Daoy (cell line): ENCODE measurements at regions not wholly inside any gene's neighbourhood (a gene's known extent, or its start where the extent isn't known, plus 50 kb on each side); places are given as distances from the start of the nearest gene placed in this dataset.
"Not testable (repeated sequence)": the region's sequence is repeated elsewhere in the genome, so short reads cannot be mapped to it uniquely, and the experiment has no call there.

Experiments used
- DNase-seq: peaks from one replicate; pipeline ENCODE4 v3.0.0-alpha.2; 2015; ENCODE audit warnings: low read depth

DNA sequence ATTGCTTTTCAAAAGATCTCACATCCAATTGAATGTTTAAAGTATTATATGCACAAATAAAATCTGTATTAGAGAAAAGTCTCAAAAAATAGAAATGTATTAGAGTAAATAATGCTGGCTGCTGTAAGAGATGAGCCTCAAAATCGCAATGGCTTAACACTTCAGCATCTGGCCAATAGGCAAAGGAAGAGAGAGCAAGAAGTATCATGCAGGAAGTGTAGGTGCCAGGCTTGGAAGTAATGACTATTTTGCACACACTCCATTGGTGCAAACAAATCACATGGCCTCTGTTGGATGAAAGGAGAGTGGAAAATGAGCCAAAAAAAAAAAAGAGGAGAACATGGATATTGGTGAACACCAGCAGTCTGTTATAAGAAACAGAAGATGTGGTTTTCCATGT is 193.0 kb upstream of the E2F8 start:
- no peak for DNase-seq

DNA sequence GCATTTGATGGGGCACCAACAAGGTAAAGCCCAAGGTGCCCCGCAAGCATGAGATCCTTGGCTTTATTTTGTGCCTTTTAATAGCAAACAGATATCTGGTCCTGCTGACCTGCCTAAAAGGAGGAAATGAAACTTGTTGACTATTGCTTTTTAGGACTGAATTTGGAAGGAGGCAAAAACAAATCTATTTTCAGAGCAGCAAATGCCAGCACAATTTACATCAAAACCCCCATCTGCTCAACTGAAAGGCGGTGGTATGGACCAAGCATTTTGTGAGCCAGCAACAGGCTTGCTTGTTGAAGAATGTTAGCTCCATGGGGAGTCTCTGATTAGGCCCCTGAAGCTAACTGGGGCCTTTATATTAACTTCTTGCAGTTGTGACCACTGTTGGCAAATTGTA is 192.6 kb upstream of the E2F8 start:
- DNase-seq = no peak

- DNase-seq = peak; percentile 83
These were observed 191.8 kb upstream of the E2F8 start for GRCh38 chr11:19432370-19433061.

DNA sequence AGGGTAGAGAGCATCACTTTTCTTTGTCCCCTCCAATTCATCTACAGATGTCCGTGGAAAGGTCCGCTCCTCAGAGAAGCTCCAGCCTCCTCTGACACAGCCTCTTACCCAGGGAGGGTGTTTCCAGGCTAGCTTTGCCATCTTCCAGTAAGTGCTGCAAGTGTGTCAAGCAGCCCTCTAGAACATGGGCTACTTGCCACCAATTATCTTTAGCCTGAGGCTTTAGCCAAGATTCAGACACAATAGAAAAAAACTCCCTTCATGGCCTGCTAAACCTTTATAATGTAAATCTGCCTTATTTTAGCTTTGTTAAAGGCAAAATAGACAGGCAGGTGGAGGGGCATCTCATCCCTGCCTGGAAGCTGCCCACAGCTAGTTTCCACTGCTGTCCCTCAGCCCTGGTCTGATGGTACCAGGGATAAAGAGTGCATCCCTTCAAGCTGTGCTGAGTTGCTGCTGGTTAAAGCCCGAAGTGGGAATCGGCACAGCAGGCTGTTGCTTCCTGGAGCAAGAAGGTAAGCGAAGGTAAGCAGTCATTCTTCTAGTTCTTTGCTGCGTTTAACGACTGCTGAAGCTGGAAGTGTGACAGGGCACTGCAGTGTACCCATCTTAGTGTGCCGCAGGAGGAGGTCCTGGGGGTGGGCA is 190.1 kb upstream of the E2F8 start:
- DNase-seq = no peak

GRCh38 chr11:19430346-19430745 is 189.6 kb upstream of the E2F8 start:
- no peak for DNase-seq

DNA sequence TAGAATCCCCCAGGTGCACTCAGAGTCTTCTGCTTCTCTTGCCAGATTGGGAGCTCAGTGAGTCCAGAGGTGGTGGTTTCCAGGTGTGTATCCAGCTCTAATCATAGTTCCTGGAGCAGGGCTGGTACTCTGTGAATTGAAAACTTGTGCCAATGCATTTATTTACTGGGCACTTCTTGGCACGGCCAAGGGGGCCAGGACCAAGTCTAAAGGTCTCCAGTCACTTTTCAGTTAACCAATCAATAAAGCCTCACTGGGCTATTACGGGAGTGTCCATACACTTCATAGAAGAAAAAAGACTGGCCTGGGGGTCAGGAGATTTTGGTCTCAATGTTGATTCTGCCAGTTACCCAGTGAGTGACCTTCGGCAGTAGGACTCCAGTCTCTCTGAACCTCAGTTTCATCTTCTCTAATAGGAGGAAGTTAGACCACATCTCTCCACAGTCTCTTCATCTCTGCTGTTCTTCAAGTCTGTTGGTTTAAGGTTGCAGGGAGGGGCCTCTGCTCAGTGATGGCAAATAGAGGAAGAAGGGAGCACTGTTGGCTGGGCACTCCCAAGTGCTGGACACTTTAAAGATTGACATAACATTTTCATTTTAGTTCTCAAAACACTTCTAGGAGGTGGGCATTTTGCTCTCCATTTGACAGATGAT is 188.5 kb upstream of the E2F8 start:
- DNase-seq = no peak

DNA sequence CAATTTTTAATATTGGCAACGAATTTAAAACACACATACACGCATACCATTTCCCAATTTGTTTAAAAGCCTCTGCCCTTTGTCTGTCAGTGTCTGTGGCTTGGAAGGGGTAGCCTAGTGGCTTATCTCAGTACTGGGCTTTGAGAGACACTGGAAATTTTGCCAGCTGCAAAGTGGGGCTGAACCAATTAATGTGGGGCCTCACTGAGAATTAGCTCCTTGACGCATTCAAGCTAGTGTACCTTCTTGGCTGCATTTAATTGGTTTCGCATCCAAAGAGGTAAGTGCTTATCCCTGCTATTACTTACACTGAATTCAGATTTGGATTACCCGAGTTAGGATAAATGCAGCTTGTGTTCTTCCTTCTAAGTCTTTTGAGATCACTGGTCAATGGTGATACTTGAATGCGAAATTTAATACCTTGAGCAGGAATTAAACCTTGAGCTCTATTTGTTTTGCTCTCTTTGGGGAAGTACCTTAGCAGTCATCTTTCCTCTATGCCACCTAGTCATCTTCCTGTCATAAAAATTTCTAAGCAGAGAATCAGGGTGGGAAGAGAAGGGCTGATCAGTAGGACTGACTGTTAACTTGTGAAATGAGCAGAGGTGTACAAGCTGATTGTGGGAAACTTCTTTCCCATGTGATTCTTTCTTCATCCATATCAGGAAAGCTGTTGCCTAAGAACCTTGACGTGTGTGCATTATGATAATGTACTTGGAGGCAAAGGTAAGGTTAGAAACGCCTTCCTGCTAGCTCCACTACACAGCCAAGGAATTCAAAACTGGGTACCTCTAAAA is 187.7 kb upstream of the E2F8 start:
- DNase-seq = peak; percentile 55

GRCh38 chr11:19426756-19427403 is 186.1 kb upstream of the E2F8 start:
- DNase-seq = no peak

DNA sequence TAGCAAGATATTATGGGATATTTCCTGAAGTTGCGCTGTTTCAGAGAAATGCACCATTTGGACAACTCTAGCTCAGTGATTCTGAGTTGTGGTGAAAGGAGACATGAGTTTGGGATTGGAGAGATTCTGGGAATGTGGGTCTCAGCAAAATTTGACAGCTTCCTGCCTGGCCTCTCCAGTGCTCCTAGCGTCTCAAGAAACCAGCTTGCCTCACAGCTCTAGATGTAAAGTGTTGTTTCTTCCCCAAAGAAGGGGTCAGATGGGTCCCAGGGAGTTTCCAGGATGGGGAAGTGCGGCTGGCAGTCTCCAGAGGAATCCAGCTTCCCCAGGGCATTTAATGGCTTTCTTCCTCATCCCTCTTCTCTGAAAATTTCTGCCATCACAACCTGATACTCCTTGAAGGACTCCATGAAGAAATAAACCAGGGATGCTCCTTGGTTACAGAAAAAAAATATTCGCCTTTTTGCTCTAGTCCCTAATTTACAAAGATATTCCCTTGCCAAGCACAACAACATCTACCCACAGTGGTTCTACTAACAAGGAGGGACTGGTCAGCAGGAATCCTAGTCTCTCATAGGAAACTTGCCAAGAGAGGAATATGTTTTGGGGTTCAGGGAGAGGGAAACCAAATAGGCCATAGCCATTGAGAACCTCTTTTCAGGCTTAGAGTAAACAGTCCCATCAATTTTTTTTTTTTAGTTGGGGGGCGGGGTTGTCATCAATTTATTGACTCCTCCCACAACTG is 185.4 kb upstream of the E2F8 start:
- no peak for DNase-seq

DNA sequence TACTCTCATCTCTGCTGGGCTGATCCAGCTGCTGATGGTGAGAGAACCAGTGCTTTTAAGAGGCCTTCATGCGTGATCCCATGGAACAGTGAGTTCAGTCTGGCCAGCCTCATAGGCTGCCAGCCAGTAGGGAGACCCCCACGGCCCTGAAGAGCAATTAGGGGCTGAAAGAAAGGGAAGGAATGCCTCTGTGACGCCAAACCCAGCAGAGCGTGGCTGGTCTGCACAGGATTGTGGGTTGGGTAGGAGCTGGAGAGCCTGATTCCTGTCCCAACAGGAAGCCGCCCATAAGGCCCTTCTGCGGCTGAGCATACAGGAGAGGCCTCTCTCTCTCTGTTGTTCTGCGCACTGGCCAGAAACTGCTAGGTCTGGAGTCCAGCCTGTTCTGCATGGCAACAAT is 181.5 kb upstream of the E2F8 start:
- no peak for DNase-seq

DNA sequence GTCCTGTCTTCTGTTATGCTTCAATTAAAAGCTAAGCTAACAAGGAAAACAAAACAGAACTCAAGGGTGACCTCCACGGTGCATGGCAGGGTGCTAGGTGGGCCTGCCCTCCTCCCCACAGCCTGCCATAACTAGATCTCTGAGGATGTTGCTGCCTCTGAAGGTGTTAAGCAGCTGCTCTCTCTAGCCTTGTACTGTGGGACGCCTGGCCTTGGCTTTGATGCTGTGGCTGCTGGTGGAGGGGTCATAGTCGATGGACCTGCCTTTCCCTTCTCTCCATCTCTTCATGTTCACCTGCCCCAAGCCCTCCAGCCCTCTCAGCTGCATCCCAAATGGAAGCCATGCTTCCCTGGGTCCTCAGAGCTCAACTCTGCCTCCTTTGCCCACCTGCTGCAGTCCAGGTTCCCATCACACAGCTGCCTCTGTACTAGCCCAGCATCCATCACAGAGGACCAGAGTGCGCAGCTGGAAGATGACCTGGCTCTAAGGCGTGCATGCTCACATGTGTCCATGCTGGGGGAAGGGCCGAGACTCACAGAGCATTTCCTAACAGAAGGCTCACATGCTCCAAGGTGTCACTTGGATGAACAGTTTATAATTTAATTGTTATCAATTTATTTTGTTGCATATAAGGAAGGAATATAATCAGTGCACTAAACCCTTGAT is 180.3 kb upstream of the E2F8 start:
- no peak for DNase-seq

GRCh38 chr11:19419808-19420207 is 179.1 kb upstream of the E2F8 start:
- DNase-seq = no peak

- DNase-seq = no peak
These were observed 178.4 kb upstream of the E2F8 start for GRCh38 chr11:19419021-19419750.

GRCh38 chr11:19418221-19418620 is 177.5 kb upstream of the E2F8 start:
- no peak for DNase-seq

DNA sequence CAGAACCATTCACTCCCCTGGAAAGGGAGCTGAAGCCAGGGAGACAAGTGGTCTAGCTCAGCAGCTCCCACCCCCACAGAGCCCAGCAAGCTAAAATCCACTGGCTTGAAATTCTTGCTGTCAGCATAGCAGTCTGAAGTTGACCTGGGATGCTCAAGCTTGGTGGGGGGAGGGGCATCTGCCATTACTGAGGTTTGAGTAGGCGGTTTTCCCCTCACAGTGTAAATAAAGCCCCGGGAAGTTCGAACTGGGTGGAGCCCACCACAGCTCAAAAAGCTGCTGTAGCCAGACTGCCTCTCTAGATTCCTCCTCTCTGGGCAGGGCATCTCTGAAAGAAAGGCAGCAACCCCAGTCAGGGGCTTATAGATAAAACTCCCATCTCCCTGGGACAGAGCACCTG is 171.3 kb upstream of the E2F8 start:
- DNase-seq = not testable (repeated sequence)

DNA sequence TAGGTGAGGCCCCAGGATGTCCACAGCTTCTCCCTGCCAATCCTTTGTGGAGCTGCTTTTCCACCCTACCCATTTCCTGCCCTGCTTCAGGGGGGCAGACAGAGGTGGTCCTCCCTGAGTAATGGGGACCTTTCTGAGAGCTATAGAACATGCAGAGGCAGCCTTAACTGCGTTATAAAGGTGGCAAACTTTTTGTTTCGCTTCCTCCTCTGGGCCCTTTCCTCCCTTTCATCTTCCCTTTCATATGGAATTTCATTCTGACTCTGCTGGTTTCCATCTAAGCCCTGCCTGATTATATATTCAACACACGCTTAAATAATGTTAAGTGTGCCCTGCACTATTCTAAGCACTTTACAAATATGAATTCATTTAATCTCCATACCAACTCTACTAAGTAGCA is 169.3 kb upstream of the E2F8 start:
- no peak for DNase-seq

GRCh38 chr11:19409307-19409706 is 168.6 kb upstream of the E2F8 start:
- DNase-seq = no peak

DNA sequence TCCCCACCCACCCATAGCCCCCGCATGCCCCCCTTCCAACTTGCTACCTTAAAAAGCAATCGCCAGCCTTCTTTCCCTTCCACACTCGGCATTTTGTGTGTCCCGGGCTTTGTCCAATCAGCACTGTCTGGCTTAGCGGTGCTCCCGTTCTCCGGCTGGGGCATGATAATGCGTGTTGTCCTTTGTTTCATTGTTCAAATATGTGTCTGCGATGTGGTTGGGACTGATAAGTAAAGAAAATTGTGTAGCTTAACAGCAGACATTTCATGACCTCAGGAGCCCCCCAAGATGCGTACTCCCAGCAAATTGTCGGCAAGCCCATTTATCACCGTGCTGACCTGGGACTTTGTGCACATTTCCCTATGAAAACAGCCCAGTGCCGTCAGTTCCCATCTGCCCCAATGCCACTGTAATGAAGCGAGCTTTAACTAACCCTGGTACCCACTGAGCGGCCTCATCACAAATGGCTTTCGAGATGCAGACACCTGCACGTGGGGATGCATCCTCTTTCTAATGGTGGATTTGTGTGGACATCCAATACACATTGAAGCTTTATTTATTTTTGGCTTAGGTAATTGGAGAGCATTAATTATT is 167.0 kb upstream of the E2F8 start:
- no peak for DNase-seq

GRCh38 chr11:19405966-19406365 is 165.2 kb upstream of the E2F8 start:
- peak; percentile 14 for DNase-seq

DNA sequence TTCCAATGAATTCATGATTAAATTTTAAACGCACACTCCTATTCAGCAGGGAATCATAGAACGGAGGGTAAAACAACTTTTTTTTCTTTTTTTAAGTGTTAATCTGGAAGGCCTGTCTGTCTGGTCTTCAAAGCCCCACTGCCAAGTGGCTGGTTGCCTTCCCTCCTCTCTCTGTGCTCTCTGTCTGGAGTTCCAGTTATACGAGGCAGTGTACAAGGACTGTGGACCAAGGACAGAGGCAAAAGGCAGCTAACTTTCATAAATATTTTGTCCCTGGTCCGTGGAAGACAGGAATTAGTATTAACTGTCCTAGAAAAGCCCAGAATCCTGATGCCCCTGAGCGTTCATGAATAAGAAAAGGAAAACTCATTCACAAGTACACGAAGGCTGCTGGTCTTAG is 164.0 kb upstream of the E2F8 start:
- no peak for DNase-seq
